Epithelial cell of esophagus (primary cell): ENCODE measurements at regions not wholly inside any gene's neighbourhood (a gene's known extent, or its start where the extent isn't known, plus 50 kb on each side); places are given as distances from the start of the nearest gene placed in this dataset.
"Not testable (repeated sequence)": the region's sequence is repeated elsewhere in the genome, so short reads cannot be mapped to it uniquely, and the experiment has no call there.

Experiments
- DNase-seq: peaks from one replicate; pipeline ENCODE4 v3.0.0; 2010; ENCODE audit warnings: low read depth
- H3K4me3 ChIP-seq: 2 replicates; pipeline ENCODE4 v1.5.1; 2011; ENCODE audit warnings: mild to moderate bottlenecking, low read length, control low read depth
- TF ChIP-seq, protein P1 (sequence below): IDR thresholded peaks from 2 replicates; pipeline ENCODE4 v1.5.1; 2011; ENCODE audit warnings: low read depth, mild to moderate bottlenecking, low read length, control low read depth, inconsistent platforms; ENCODE audit not compliant: insufficient read depth; ENCODE audit errors: missing control alignments

DNA sequence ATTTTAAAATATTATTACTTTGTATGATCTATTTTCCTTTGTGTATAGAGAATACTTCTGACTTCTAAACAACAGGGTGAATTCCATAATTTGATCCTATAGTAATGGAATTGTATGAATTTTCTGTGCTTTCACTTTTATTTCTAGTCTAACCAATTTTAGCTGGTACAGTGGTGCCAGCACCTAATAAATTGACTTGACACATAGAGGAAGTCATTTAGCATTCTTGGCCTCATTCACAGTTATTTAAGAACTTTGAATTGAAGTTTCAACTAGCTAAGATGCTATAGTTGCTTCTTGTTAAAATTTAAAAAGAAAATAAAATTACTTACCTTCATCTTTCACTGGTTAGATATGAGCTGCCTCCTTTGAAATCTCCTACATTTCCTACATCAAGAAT lies 220.4 kb downstream of the CPS1 start:
- no peak for DNase-seq
- TF ChIP-seq, protein P1, sequence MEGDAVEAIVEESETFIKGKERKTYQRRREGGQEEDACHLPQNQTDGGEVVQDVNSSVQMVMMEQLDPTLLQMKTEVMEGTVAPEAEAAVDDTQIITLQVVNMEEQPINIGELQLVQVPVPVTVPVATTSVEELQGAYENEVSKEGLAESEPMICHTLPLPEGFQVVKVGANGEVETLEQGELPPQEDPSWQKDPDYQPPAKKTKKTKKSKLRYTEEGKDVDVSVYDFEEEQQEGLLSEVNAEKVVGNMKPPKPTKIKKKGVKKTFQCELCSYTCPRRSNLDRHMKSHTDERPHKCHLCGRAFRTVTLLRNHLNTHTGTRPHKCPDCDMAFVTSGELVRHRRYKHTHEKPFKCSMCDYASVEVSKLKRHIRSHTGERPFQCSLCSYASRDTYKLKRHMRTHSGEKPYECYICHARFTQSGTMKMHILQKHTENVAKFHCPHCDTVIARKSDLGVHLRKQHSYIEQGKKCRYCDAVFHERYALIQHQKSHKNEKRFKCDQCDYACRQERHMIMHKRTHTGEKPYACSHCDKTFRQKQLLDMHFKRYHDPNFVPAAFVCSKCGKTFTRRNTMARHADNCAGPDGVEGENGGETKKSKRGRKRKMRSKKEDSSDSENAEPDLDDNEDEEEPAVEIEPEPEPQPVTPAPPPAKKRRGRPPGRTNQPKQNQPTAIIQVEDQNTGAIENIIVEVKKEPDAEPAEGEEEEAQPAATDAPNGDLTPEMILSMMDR, result no peak

DNA sequence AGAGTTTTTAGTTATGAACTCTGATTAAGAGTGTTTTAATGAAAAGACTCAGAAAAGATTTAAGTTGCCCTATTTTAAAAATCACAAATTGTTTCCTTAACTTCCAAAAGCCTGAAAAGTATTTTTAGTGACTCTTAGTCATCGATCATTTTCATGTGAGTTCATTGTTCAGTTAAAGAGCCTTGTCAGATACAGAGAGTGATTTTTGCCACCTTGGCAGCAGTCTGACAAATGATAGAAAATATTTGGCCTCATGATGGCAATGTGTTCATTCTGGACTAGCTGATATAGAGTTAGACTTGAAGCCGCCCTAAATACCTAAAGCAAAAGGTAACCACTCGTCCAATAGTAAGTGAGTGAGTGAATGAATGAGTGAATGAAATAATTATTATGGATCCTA lies 225.8 kb downstream of the CPS1 start:
- no peak overlapping the region for H3K4me3 ChIP-seq
- TF ChIP-seq, protein P1, result no peak
- no peak for DNase-seq

More for the DNA sequence above, 220.4 kb downstream of the CPS1 start:
- H3K4me3 ChIP-seq, result no peak overlapping the region

DNA sequence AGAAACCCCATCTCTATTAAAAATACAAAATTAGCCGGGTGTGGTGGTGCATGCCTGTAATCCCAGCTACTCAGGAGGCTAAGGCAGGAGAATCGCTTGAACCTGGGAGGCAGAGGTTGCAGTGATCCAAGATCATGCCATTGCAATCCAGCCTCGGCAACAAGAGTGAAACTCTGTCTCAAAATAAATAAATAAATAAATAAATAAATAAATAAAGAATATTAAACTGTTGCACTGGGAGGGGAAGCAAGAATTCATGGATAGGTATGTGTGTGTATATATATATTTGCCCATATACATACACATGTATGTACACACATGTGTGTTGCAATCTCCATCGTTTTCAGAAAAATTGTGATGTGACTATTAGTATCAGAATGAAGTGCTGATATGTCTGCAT lies 231.4 kb downstream of the CPS1 start:
- not testable (repeated sequence) for DNase-seq, H3K4me3 ChIP-seq

DNA sequence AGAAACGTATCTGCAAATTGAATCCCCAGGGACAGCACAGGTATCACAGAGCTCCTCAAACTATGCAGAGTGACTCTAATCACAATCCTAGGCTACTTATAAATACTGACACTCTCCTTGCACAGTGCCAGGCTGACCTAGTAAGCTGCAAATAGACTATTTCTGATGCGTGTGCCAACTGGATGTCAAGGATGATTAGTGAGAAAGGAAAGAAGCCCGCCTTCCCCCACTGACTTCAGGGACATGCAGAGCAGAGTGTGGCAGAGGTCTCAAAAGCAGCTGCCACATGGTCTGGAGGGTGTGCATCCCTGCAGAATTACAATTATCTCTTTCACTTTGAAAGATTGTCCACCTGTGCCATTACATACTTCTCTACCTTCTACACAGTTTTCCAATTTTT lies 235.6 kb downstream of the CPS1 start:
- TF ChIP-seq, protein P1, result no peak
- no peak for DNase-seq
- no peak overlapping the region for H3K4me3 ChIP-seq

DNA sequence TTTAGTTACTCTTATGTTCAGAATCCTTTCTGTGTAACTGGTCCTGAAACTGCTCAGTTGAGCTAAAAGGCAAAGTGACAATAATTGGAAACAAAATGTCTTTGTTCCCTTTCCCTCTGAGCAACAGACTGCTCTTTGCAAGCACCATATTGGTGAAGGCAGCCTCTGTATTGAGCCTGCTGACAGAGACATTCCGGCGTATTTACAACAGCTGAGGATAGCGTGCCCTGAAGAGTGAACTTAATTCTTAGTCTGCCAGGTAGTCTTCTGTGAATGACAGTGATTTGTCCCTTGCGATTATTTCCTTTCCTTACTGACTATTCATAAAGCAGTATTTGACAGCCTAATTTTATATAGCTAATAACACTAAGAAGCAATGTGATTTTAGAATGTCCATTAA lies 239.1 kb downstream of the CPS1 start:
- TF ChIP-seq, protein P1, result no peak
- no peak overlapping the region for H3K4me3 ChIP-seq
- DNase-seq, result no peak

DNA sequence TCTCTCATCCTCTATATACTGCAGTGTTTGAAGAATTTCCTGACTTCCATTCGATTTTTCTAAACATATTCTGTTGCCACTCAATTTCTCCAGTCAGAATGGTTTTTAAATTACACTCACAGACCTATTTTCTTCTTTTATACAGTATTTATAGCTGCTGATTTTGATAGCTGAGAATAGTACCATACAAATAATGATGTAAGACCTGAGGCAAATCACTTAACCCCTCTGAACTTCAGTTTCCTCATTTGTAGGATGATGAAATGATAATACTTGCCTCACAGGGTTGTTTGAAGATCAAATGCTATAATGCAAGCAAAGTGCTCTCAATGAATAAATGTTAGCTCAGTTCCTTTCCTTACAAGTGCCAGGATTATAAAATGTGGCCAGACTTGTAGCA lies 241.8 kb downstream of the CPS1 start:
- H3K4me3 ChIP-seq, result no peak overlapping the region
- TF ChIP-seq, protein P1, result no peak
- DNase-seq, result no peak

DNA sequence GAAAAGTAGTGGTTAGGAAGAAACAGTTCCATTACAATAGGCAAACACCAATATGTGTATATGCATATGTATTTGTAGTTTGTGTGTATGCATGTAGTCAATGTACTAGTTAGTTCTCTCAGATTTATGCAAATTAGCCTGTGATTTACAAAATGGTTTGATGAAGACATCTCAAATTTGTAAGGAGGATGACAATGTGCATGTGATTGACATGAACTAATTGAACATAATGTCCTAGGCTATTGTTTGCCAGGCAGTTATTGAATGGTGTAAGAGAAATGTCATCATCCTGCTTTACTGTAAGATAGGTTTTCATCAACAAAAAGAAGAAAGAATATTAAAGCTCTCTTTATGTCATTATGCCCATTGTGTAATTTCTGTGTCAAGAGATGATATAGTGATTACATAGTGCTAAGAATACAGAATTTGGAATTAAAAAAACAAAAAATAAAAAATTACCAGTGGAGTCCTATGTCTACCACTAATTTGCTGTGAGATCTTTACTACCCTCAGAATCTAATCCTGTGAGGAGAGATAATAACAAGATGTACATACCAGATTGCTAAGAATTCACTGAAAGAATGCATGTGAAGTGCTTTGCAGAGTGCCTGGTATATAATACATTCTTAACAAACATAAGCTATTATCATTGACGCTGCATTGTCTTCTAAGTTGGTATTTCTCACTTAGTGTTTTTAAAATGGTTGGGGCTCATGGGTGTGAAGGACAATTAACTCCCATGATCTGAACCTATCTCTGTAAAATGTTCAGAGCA lies 258.0 kb downstream of the CPS1 start:
- no peak overlapping the region for H3K4me3 ChIP-seq
- TF ChIP-seq, protein P1, result no peak
- DNase-seq, result no peak
